A549 (cell line): ENCODE measurements at regions not wholly inside any gene's neighbourhood (a gene's known extent, or its start where the extent isn't known, plus 50 kb on each side); places are given as distances from the start of the nearest gene placed in this dataset.

ENCODE experiments used
- ATAC-seq, 2 experiments: fragments of 200-7000 bp in 1 of 2; fragments of >200 bp in 1 of 2; cut with Nextera tagmentation in 1 of 2; cut with Tn5 transposase in 1 of 2; 3 replicates each; pipeline versions ENCODE4 v1.8.0 to v1.9.1; 2018 to 2020; ENCODE audit warnings: mild to moderate bottlenecking in 1 of 2, moderate library complexity in 1 of 2
- CTCF ChIA-PET: fragments of 300-600 bp; sonication (Branson Sonifier 250); formaldehyde crosslinking; extraction: SDS; loops from one replicate; lab custom pipeline; 2021; ENCODE audit warnings: antibody characterized with exemption, inconsistent platforms; lab: Yijun Ruan, JAX
- POLR2A ChIA-PET: fragments of 350-600 bp; formaldehyde crosslinking; extraction: SDS; loops from one replicate; lab custom pipeline; 2021; ENCODE audit warnings: antibody characterized with exemption, inconsistent platforms; lab: Yijun Ruan, JAX
- DNase-seq, 2 experiments: peaks; one replicate each; pipeline versions ENCODE4 v3.0.0 to v3.0.0-alpha.2; 2011 to 2016; ENCODE audit warnings: low read depth in 1 of 2, low spot score in 1 of 2
- FAIRE-seq: peaks from 2 replicates; lab custom pipeline; 2011; peaks lifted over from hg19 to GRCh38; lab: Jason Lieb, UNC
- H3K27ac ChIP-seq, 2 experiments: fragments of >200 bp; sonication (Bioruptor Twin); formaldehyde crosslinking; 3 replicates each; pipeline ENCODE4 v1.5.1; 2016 to 2017
- H3K4me1 ChIP-seq: fragments of >200 bp; sonication (Bioruptor Twin); formaldehyde crosslinking; 3 replicates; pipeline ENCODE4 v1.6.1; 2016
- H3K4me2 ChIP-seq: fragments of >200 bp; sonication (Bioruptor Twin); formaldehyde crosslinking; 3 replicates; pipeline ENCODE4 v1.6.1; 2016
- H3K4me3 ChIP-seq: fragments of >200 bp; sonication (Bioruptor Twin); formaldehyde crosslinking; 3 replicates; pipeline ENCODE4 v1.5.1; 2016
- H3K9me3 ChIP-seq: fragments of >200 bp; sonication (Bioruptor Twin); formaldehyde crosslinking; 3 replicates; pipeline ENCODE4 v1.6.1; 2016
- BHLHE40 ChIP-seq: IDR thresholded peaks from 2 replicates; pipeline ENCODE4 v1.6.1; 2012; ENCODE audit warnings: low read depth, low read length, inconsistent platforms
- CHD2 ChIP-seq: fragments of 150-350 bp; IDR thresholded peaks from 2 replicates; pipeline ENCODE4 v1.6.1; 2014; ENCODE audit warnings: low read length; ENCODE audit not compliant: partially characterized antibody
- CHD4 ChIP-seq: fragments of 200-600 bp; sonication (generic); IDR thresholded peaks from 2 replicates; pipeline ENCODE4 v1.6.1; 2016; ENCODE audit warnings: antibody characterized with exemption, mild to moderate bottlenecking, borderline replicate concordance
- EP300 ChIP-seq, 2 experiments: fragments of >200 bp; sonication (Bioruptor Twin); formaldehyde crosslinking; IDR thresholded peaks; 2 replicates in 1 of 2; 3 replicates in 1 of 2; pipeline ENCODE4 v1.6.1; 2016 to 2017
- FOXS1 ChIP-seq: fragments of 250-450 bp; sonication (Bioruptor Pico); IDR thresholded peaks from 2 replicates; pipeline ENCODE4 v1.5.0; 2020; ENCODE audit warnings: mild to moderate bottlenecking, moderate library complexity
- HDAC2 ChIP-seq: fragments of 200-600 bp; sonication (generic); IDR thresholded peaks from 2 replicates; pipeline ENCODE4 v1.6.1; 2016
- HEYL ChIP-seq: fragments of 250-450 bp; sonication (Bioruptor Pico); IDR thresholded peaks from 2 replicates; pipeline ENCODE4 v1.8.0; 2021; ENCODE audit warnings: mild to moderate bottlenecking, moderate library complexity
- HMGXB4 ChIP-seq: fragments of 250-450 bp; sonication (Bioruptor Pico); IDR thresholded peaks from 2 replicates; pipeline ENCODE4 v1.5.0; 2021; ENCODE audit warnings: mild to moderate bottlenecking, moderate library complexity, borderline replicate concordance
- JUN ChIP-seq, 2 experiments: fragments of >200 bp; sonication (Bioruptor Twin); formaldehyde crosslinking; IDR thresholded peaks; 2 replicates in 1 of 2; 3 replicates in 1 of 2; pipeline ENCODE4 v1.6.1; 2016 to 2017
- KDM1A ChIP-seq: fragments of 200-600 bp; sonication (generic); IDR thresholded peaks from 2 replicates; pipeline ENCODE4 v1.6.1; 2016; ENCODE audit warnings: low read depth, mild to moderate bottlenecking
- MAZ ChIP-seq: fragments of 150-350 bp; IDR thresholded peaks from 2 replicates; pipeline ENCODE4 v1.6.1; 2014; ENCODE audit warnings: antibody characterized with exemption, low read depth, low read length, borderline replicate concordance
- NR3C1 ChIP-seq: fragments of >200 bp; sonication (Bioruptor Twin); formaldehyde crosslinking; IDR thresholded peaks from 3 replicates; pipeline ENCODE4 v1.6.1; 2017
- PBX3 ChIP-seq: IDR thresholded peaks from 2 replicates; pipeline ENCODE4 v1.6.1; 2012
- PHF8 ChIP-seq: fragments of 200-600 bp; sonication (generic); IDR thresholded peaks from 2 replicates; pipeline ENCODE4 v1.6.1; 2016; ENCODE audit warnings: low read depth, mild to moderate bottlenecking, antibody characterized with exemption, moderate library complexity, borderline replicate concordance
- RAD21 ChIP-seq, 2 experiments: fragments of >200 bp in 1 of 2; sonication (Bioruptor Twin) in 1 of 2; formaldehyde crosslinking in 1 of 2; IDR thresholded peaks in 1 of 2; conservative IDR thresholded peaks in 1 of 2; 2 replicates in 1 of 2; 3 replicates in 1 of 2; pipeline ENCODE4 v1.6.1; 2012 to 2018; ENCODE audit warnings: inconsistent platforms in 1 of 2
- RARB ChIP-seq: fragments of 250-450 bp; sonication (Bioruptor Pico); IDR thresholded peaks from 2 replicates; pipeline ENCODE4 v1.8.0; 2021; ENCODE audit warnings: mild to moderate bottlenecking, moderate library complexity
- REST ChIP-seq: fragments of 200-600 bp; sonication (generic); IDR thresholded peaks from 2 replicates; pipeline ENCODE4 v1.6.1; 2016; ENCODE audit warnings: antibody characterized with exemption, mild to moderate bottlenecking, moderate library complexity
- TFCP2L1 ChIP-seq: fragments of 250-450 bp; sonication (Bioruptor Pico); IDR thresholded peaks from 2 replicates; pipeline ENCODE4 v1.5.0; 2021; ENCODE audit warnings: mild to moderate bottlenecking
- TP53 ChIP-seq: fragments of 250-450 bp; sonication (Bioruptor Pico); IDR thresholded peaks from 2 replicates; pipeline ENCODE4 v1.5.0; 2021; ENCODE audit warnings: mild to moderate bottlenecking, moderate library complexity
- WGBS: methylation state at CpG from one replicate; pipeline ENCODE4 v1.1.6; 2017; ENCODE audit errors: missing lambda C conversion rate; 5-methylcytosine and 5-hydroxymethylcytosine counted together
- TF ChIP-seq, protein P1 (sequence below): fragments of >200 bp; sonication (Bioruptor Twin); formaldehyde crosslinking; IDR thresholded peaks from 3 replicates; pipeline ENCODE4 v1.5.1; 2016
- TF ChIP-seq, protein P2 (sequence below): fragments of 450-650 bp; IDR thresholded peaks from 2 replicates; pipeline ENCODE4 v1.6.1; 2014; ENCODE audit warnings: antibody characterized with exemption

DNA sequence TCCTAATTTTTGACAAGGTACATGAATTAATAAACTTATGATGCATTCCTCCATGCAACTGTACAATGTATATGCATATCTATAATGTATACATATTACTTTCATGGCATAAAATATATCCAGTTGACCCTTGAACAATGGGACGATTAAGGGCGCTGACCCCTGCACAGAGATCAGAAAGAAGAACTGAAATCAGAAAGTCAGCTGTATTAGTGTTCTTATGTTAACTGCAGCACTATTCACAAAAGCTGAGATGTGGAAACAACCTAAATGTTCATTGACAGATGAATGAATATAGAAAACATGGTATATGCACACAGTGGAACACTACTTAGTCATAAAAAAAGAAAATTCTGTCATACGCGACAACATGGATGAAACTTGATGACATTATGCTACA is 457.1 kb downstream of the GBA3 start (continued):
- TF ChIP-seq PBX3 = no peak
- no peak for TF ChIP-seq EP300 (IDR thresholded peaks at IDR 0.05)
- TF ChIP-seq JUN (IDR thresholded peaks at IDR 0.05) = no peak

GRCh38 chr4:23144707-23145106 is 452.0 kb downstream of the GBA3 start:
- TF ChIP-seq TP53 (CRISPR knock-in tag) = no peak
- TF ChIP-seq KDM1A = no peak
- TF ChIP-seq JUN (IDR thresholded peaks at IDR 0.05) = no peak
- TF ChIP-seq MAZ = no peak
- no peak for TF ChIP-seq HEYL (CRISPR knock-in tag)
- no peak for TF ChIP-seq PHF8
- no peak for TF ChIP-seq BHLHE40
- no peak for TF ChIP-seq FOXS1 (CRISPR knock-in tag)
- TF ChIP-seq HDAC2 = no peak
- TF ChIP-seq PBX3 = no peak
- no peak overlapping the region for H3K4me2 ChIP-seq
- no peak overlapping the region for H3K4me3 ChIP-seq
- ATAC-seq = no peak
- ChIA-PET POLR2A (no interaction called here), CTCF (no interaction called here)
- FAIRE-seq = no peak
- H3K4me1 ChIP-seq = no peaks in the 10 kb centered on the region
- no peaks in the 10 kb centered on the region for H3K9me3 ChIP-seq
- DNase-seq = no peak
- no peak overlapping the region for H3K27ac ChIP-seq

GRCh38 chr4:23135792-23136645 is 443.3 kb downstream of the GBA3 start:
- FAIRE-seq = no peak
- no peak overlapping the region for H3K4me2 ChIP-seq
- ATAC-seq = no peak
- 88% methylated on average over 1 of the region's 1 CpG for WGBS
- no peaks in the 10 kb centered on the region for H3K4me1 ChIP-seq
- no peak overlapping the region for H3K4me3 ChIP-seq
- POLR2A ChIA-PET = no interaction called here
- CTCF ChIA-PET = no interaction called here
- no peaks in the 10 kb centered on the region for H3K9me3 ChIP-seq
- peak; percentile 2 to 46 for DNase-seq
- H3K27ac ChIP-seq = no peak overlapping the region
- TF ChIP-seq CHD4 (no peak), TFCP2L1 (CRISPR knock-in tag) (no peak), RAD21 (conservative IDR thresholded peaks at IDR 0.05 in 1 of 2, IDR thresholded peaks at IDR 0.05 in 1 of 2) (peak; percentile 39 to 48; a peak in 3 of 5 replicates), BHLHE40 (no peak), HEYL (CRISPR knock-in tag) (no peak), PBX3 (no peak), NR3C1 (no peak), CHD2 (no peak), REST (no peak), HMGXB4 (CRISPR knock-in tag) (no peak), RARB (no peak), MAZ (no peak)
- TF ChIP-seq, protein P1, sequence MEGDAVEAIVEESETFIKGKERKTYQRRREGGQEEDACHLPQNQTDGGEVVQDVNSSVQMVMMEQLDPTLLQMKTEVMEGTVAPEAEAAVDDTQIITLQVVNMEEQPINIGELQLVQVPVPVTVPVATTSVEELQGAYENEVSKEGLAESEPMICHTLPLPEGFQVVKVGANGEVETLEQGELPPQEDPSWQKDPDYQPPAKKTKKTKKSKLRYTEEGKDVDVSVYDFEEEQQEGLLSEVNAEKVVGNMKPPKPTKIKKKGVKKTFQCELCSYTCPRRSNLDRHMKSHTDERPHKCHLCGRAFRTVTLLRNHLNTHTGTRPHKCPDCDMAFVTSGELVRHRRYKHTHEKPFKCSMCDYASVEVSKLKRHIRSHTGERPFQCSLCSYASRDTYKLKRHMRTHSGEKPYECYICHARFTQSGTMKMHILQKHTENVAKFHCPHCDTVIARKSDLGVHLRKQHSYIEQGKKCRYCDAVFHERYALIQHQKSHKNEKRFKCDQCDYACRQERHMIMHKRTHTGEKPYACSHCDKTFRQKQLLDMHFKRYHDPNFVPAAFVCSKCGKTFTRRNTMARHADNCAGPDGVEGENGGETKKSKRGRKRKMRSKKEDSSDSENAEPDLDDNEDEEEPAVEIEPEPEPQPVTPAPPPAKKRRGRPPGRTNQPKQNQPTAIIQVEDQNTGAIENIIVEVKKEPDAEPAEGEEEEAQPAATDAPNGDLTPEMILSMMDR = peak; percentile 32; the same call in 2 of the 3 replicates
- TF ChIP-seq, protein P2, sequence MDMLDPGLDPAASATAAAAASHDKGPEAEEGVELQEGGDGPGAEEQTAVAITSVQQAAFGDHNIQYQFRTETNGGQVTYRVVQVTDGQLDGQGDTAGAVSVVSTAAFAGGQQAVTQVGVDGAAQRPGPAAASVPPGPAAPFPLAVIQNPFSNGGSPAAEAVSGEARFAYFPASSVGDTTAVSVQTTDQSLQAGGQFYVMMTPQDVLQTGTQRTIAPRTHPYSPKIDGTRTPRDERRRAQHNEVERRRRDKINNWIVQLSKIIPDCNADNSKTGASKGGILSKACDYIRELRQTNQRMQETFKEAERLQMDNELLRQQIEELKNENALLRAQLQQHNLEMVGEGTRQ = no peak
